SJCRH30 (cell line): ENCODE measurements at regions not wholly inside any gene's neighbourhood (a gene's known extent, or its start where the extent isn't known, plus 50 kb on each side); places are given as distances from the start of the nearest gene placed in this dataset.

Experiments used
- DNase-seq, 2 experiments: peaks; one replicate each; pipeline ENCODE4 v3.0.0-alpha.2; 2015 to 2020
- H3K27ac ChIP-seq: fragments of 250-450 bp; sonication (Bioruptor Pico); 2 replicates; pipeline ENCODE4 v1.5.1; 2020; ENCODE audit warnings: mild to moderate bottlenecking, moderate library complexity
- H3K27me3 ChIP-seq: fragments of 250-450 bp; sonication (Bioruptor Pico); 2 replicates; pipeline ENCODE4 v1.5.1; 2020; ENCODE audit warnings: mild to moderate bottlenecking, moderate library complexity
- H3K36me3 ChIP-seq: fragments of 250-450 bp; sonication (Bioruptor Pico); 2 replicates; pipeline ENCODE4 v1.5.1; 2020; ENCODE audit warnings: mild to moderate bottlenecking, moderate library complexity
- H3K4me1 ChIP-seq: fragments of 250-450 bp; sonication (Bioruptor Pico); 2 replicates; pipeline ENCODE4 v1.5.1; 2020; ENCODE audit warnings: mild to moderate bottlenecking, moderate library complexity
- H3K4me3 ChIP-seq: fragments of 250-450 bp; sonication (Bioruptor Pico); 2 replicates; pipeline ENCODE4 v1.5.1; 2020; ENCODE audit warnings: mild to moderate bottlenecking, moderate library complexity
- H3K9me3 ChIP-seq: fragments of 250-450 bp; sonication (Bioruptor Pico); replicated peaks from 2 replicates; pipeline ENCODE4 v1.5.1; 2020; ENCODE audit warnings: mild to moderate bottlenecking, moderate library complexity

- Histone ChIP-seq H3K4me3 (no peak overlapping the region), H3K9me3 (no peaks in the 10 kb centered on the region; the same call in 1 of the 2 replicates), H3K4me1 (peaks cover 43% of the 10 kb centered on the region), H3K27me3 (no peaks in the 10 kb centered on the region), H3K27ac (no peak overlapping the region), H3K36me3 (no peaks in the 10 kb centered on the region)
- DNase-seq: no peak
Observed at GRCh38 chr14:31966896-31967668, 110.0 kb upstream of the ARHGAP5 start.

GRCh38 chr14:31967669-31967975 is 109.5 kb upstream of the ARHGAP5 start:
- no peaks in the 10 kb centered on the region for H3K27me3 ChIP-seq
- no peak overlapping the region for H3K27ac ChIP-seq
- no peaks in the 10 kb centered on the region; the same call in 1 of the 2 replicates for H3K9me3 ChIP-seq
- no peaks in the 10 kb centered on the region for H3K36me3 ChIP-seq
- peaks cover 38% of the 10 kb centered on the region for H3K4me1 ChIP-seq
- H3K4me3 ChIP-seq: no peak overlapping the region
- no peak for DNase-seq

- Histone ChIP-seq H3K36me3 (no peaks in the 10 kb centered on the region), H3K4me3 (no peak overlapping the region), H3K4me1 (peaks cover 32% of the 10 kb centered on the region), H3K9me3 (no peaks in the 10 kb centered on the region; the same call in 1 of the 2 replicates), H3K27me3 (no peaks in the 10 kb centered on the region), H3K27ac (peak overlapping the region; percentile 71)
- DNase-seq: peak in 1 of 2 experiments; percentile 44
Observed at GRCh38 chr14:31968107-31968810, 108.8 kb upstream of the ARHGAP5 start.

DNA sequence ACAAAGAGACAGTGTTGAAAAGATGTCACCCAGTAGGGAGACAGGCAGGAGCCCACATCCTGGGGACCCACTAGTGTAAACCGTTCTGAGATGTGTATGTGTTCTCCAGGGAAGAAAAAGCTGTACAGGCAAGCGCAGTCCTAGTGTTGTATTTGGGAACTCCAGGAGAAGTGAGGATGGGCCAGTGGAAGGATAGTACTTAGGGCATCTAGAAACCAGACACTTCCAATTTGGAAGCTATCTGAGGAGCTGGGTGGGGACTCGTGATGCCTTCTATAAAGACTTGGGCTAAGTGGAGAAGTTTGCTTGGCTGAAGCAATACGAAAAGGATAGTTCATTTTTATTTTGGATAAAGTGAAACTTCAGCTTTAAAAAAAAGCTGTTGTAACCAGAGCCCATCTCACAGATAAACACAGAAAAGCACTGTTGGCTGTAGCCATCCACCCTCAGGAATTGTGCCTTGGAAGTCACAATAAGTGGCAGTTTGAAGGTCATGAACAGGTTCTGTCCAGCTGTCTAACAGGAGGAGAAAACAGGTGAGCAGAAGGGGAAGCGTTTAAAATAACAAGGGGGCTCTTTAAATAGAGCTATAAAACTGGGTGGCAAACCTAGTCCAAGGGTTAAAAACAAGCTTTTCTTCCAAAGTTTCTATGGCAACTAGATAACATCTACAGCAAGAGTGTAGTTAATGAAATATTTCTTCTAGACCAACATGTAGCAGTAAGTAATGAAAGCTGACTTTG is 108.0 kb upstream of the ARHGAP5 start:
- H3K4me1 ChIP-seq: peaks cover 31% of the 10 kb centered on the region
- DNase-seq: peak; percentile 74 to 90
- H3K9me3 ChIP-seq: no peaks in the 10 kb centered on the region; the same call in 1 of the 2 replicates
- H3K36me3 ChIP-seq: no peaks in the 10 kb centered on the region
- no peak overlapping the region for H3K4me3 ChIP-seq
- H3K27me3 ChIP-seq: no peaks in the 10 kb centered on the region
- H3K27ac ChIP-seq: peak overlapping the region; percentile 71

- Histone ChIP-seq H3K36me3 (no peaks in the 10 kb centered on the region), H3K4me3 (no peak overlapping the region), H3K27me3 (no peaks in the 10 kb centered on the region), H3K9me3 (no peaks in the 10 kb centered on the region; the same call in 1 of the 2 replicates), H3K4me1 (peaks cover 31% of the 10 kb centered on the region), H3K27ac (peak overlapping the region; percentile 71)
- DNase-seq: no peak
Observed at GRCh38 chr14:31969699-31970240, 107.3 kb upstream of the ARHGAP5 start.

DNA sequence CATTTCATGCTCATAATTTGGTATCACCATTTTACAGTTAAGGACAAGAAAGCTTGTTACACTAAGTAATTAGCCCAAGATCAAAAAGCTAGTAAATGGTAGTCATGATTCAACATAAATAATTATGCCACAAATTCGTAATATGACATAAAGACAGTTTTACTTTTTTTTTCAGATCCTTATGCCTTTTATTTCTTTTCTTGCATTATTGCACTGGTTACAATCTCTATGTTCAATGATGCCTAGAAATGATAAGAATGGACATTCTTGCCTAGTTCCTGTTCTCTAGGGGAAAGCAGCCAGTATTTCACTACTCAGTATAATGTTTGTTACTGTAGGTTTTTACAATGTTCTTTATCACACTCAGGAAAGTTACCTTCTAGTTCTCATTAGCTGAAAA is 106.4 kb upstream of the ARHGAP5 start:
- Histone ChIP-seq H3K36me3 (no peaks in the 10 kb centered on the region), H3K4me3 (no peak overlapping the region), H3K27ac (no peak overlapping the region), H3K27me3 (no peaks in the 10 kb centered on the region), H3K9me3 (no peaks in the 10 kb centered on the region; the same call in 1 of the 2 replicates), H3K4me1 (peaks cover 27% of the 10 kb centered on the region)
- DNase-seq: no peak

- H3K27ac ChIP-seq: no peak overlapping the region
- H3K4me1 ChIP-seq: peaks cover 27% of the 10 kb centered on the region
- DNase-seq: no peak
- no peak overlapping the region for H3K4me3 ChIP-seq
- no peaks in the 10 kb centered on the region for H3K36me3 ChIP-seq
- H3K9me3 ChIP-seq: no peaks in the 10 kb centered on the region; the same call in 1 of the 2 replicates
- no peaks in the 10 kb centered on the region for H3K27me3 ChIP-seq
Observed at GRCh38 chr14:31971612-31972011, 105.5 kb upstream of the ARHGAP5 start.

GRCh38 chr14:31977001-31977556 is 100.0 kb upstream of the ARHGAP5 start:
- peaks cover 3% of the 10 kb centered on the region; the same call in 1 of the 2 replicates for H3K9me3 ChIP-seq
- no peaks in the 10 kb centered on the region for H3K36me3 ChIP-seq
- no peak for DNase-seq

DNA sequence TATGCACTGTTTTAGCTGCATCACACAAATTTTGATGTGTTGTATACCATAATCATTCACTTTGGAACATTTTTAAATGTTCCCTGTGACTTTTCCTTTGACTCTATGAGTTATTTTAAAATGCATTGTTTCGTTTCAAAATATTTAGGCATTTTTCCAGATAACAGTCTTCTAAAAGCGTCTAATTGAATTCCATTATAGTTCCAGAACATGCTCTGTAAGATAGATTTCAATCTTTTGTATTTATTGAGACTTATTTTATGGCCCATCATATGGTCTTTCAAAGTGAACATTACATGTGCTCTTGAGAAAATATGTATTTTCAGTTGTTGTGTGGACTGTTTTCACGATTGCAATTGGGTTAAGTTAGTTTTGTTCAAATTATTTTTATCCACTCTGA is 98.7 kb upstream of the ARHGAP5 start:
- peaks cover 14% of the 10 kb centered on the region; the same call in 1 of the 2 replicates for H3K9me3 ChIP-seq
- no peak overlapping the region for H3K27ac ChIP-seq
- DNase-seq: no peak
- H3K4me3 ChIP-seq: no peak overlapping the region
- no peaks in the 10 kb centered on the region for H3K4me1 ChIP-seq
- no peaks in the 10 kb centered on the region for H3K36me3 ChIP-seq
- no peaks in the 10 kb centered on the region for H3K27me3 ChIP-seq

More at GRCh38 chr14:31977001-31977556, 100.0 kb upstream of the ARHGAP5 start:
- no peak overlapping the region for H3K4me3 ChIP-seq
- no peaks in the 10 kb centered on the region for H3K27me3 ChIP-seq
- no peaks in the 10 kb centered on the region for H3K4me1 ChIP-seq
- no peak overlapping the region for H3K27ac ChIP-seq

GRCh38 chr14:31982642-31983041 is 94.5 kb upstream of the ARHGAP5 start:
- DNase-seq: no peak
- Histone ChIP-seq H3K36me3 (no peaks in the 10 kb centered on the region), H3K9me3 (peaks cover 14% of the 10 kb centered on the region; the same call in 1 of the 2 replicates), H3K4me1 (no peaks in the 10 kb centered on the region), H3K4me3 (no peak overlapping the region), H3K27me3 (no peaks in the 10 kb centered on the region), H3K27ac (no peak overlapping the region)

- Histone ChIP-seq H3K4me1 (no peaks in the 10 kb centered on the region), H3K36me3 (no peaks in the 10 kb centered on the region), H3K9me3 (peaks cover 14% of the 10 kb centered on the region; the same call in 1 of the 2 replicates), H3K4me3 (no peak overlapping the region), H3K27me3 (no peaks in the 10 kb centered on the region), H3K27ac (no peak overlapping the region)
- DNase-seq: no peak
Observed at GRCh38 chr14:31986405-31986804, 90.7 kb upstream of the ARHGAP5 start.

DNA sequence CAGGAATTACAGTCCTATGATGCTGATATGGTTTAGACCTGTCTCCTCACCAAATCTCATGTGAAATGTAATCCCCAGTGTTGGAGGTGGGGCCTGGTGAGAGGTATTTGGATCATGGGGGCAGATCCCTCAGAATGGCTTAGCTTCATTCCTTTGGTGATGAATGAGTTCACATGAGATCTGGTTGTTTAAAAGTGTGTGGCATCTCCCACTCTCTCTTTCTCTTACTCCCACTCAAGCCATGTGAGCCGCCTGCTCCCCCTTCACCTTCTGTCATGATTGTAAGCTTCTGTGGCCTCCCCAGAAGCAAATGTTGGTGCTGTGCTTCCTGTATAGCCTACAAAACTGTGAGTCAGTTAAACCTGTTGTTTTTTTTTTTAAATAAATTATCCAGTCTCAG is 89.4 kb upstream of the ARHGAP5 start:
- Histone ChIP-seq H3K27ac (no peak overlapping the region), H3K27me3 (no peaks in the 10 kb centered on the region), H3K4me1 (no peaks in the 10 kb centered on the region; the same call in 1 of the 2 replicates), H3K4me3 (no peak overlapping the region), H3K9me3 (peaks cover 4% of the 10 kb centered on the region; the same call in 1 of the 2 replicates), H3K36me3 (no peaks in the 10 kb centered on the region)
- no peak for DNase-seq

DNA sequence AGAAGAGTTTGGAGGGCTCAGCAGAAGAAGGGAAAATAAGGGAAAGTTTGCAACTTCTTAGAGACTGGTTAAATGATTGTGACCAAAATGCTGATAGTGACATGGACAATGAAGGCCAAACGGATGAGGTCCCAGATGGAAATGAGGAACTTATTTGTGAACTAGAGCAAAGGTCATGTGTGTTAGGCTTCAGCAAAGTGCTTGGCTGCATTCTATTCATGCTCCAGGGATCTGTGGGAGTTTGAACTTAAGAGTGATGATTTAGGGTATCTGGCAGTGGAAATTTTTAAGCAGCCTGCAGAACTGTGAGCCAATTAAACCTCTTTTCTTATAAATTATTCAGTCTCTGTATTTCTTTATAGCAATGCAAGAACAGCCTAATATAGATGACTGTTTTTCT is 88.9 kb upstream of the ARHGAP5 start:
- H3K27me3 ChIP-seq: no peaks in the 10 kb centered on the region
- no peak overlapping the region for H3K4me3 ChIP-seq
- H3K9me3 ChIP-seq: peaks cover under 1% of the 10 kb centered on the region; the same call in 1 of the 2 replicates
- no peaks in the 10 kb centered on the region for H3K36me3 ChIP-seq
- no peak for DNase-seq
- no peak overlapping the region for H3K27ac ChIP-seq
- H3K4me1 ChIP-seq: no peaks in the 10 kb centered on the region; the same call in 1 of the 2 replicates

- no peaks in the 10 kb centered on the region for H3K36me3 ChIP-seq
- no peaks in the 10 kb centered on the region for H3K9me3 ChIP-seq
- no peak overlapping the region for H3K4me3 ChIP-seq
- H3K27ac ChIP-seq: no peak overlapping the region
- DNase-seq: no peak
- no peaks in the 10 kb centered on the region for H3K27me3 ChIP-seq
- H3K4me1 ChIP-seq: no peaks in the 10 kb centered on the region; the same call in 1 of the 2 replicates
Observed at GRCh38 chr14:31990183-31990857, 86.8 kb upstream of the ARHGAP5 start.
